GM10248 (cell line): ENCODE measurements at regions not wholly inside any gene's neighbourhood (a gene's known extent, or its start where the extent isn't known, plus 50 kb on each side); places are given as distances from the start of the nearest gene placed in this dataset.

Experiments used
- CTCF ChIA-PET: fragments of 300-600 bp; sonication (Branson Sonifier 250); formaldehyde crosslinking; extraction: SDS; loops from one replicate; lab custom pipeline; 2021; ENCODE audit warnings: antibody characterized with exemption; lab: Yijun Ruan, JAX
- POLR2A ChIA-PET: fragments of 350-650 bp; sonication (Branson Sonifier 250); formaldehyde crosslinking; extraction: SDS; loops from one replicate; lab custom pipeline; 2020; ENCODE audit warnings: antibody characterized with exemption; lab: Yijun Ruan, JAX
- DNase-seq: peaks from one replicate; pipeline ENCODE4 v3.0.0; 2012; ENCODE audit errors: extremely low spot score
- CTCF ChIP-seq: IDR thresholded peaks from 2 replicates; pipeline ENCODE4 v1.5.1; 2012; ENCODE audit warnings: mild to moderate bottlenecking, low read depth; ENCODE audit errors: extremely low read depth, missing control alignments, control extremely low read depth

- no peak for DNase-seq
- ChIA-PET POLR2A (no interaction called here), CTCF (no interaction called here)
- no peak for TF ChIP-seq CTCF
Measured at GRCh38 chr17:53032861-53033271, 789.9 kb upstream of the KIF2B start.

- no peak for TF ChIP-seq CTCF
- DNase-seq, result no peak
- CTCF ChIA-PET, result interaction anchor here (1.3 kb wide), 1 partner anchor 14 kb away, joined by 3 read pairs; no protein-coding TSS in a partner anchor
- POLR2A ChIA-PET, result no interaction called here
Measured at GRCh38 chr17:53017227-53017626, 805.5 kb upstream of the KIF2B start.

- no peak for DNase-seq
- CTCF ChIA-PET, result interaction anchor here (1.3 kb wide), 1 partner anchor 13 kb away, joined by 3 read pairs; no protein-coding TSS in a partner anchor
- no peak for TF ChIP-seq CTCF
- POLR2A ChIA-PET, result no interaction called here
Measured at GRCh38 chr17:53016085-53016484, 806.6 kb upstream of the KIF2B start.

- TF ChIP-seq CTCF, result no peak
- POLR2A ChIA-PET, result no interaction called here
Measured at GRCh38 chr17:53012364-53012763, 810.4 kb upstream of the KIF2B start.

GRCh38 chr17:53006006-53006405, 816.7 kb upstream of the KIF2B start:
- no peak for TF ChIP-seq CTCF
- POLR2A ChIA-PET, result no interaction called here
- CTCF ChIA-PET, result no interaction called here
- DNase-seq, result no peak

More at GRCh38 chr17:53012364-53012763, 810.4 kb upstream of the KIF2B start:
- CTCF ChIA-PET, result no interaction called here
- no peak for DNase-seq

- no peak for DNase-seq
- no peak for TF ChIP-seq CTCF
- ChIA-PET CTCF (no interaction called here), POLR2A (no interaction called here)
Measured at GRCh38 chr17:53004902-53005301, 817.8 kb upstream of the KIF2B start.

GRCh38 chr17:52995881-52996280, 826.8 kb upstream of the KIF2B start:
- no peak for DNase-seq
- ChIA-PET POLR2A (no interaction called here), CTCF (no interaction called here)
- TF ChIP-seq CTCF, result no peak
